ENCODE measurements at regions not wholly inside any gene's neighbourhood (a gene's known extent, or its start where the extent isn't known, plus 50 kb on each side); places are given as distances from the start of the nearest gene placed in this dataset.

DNA sequence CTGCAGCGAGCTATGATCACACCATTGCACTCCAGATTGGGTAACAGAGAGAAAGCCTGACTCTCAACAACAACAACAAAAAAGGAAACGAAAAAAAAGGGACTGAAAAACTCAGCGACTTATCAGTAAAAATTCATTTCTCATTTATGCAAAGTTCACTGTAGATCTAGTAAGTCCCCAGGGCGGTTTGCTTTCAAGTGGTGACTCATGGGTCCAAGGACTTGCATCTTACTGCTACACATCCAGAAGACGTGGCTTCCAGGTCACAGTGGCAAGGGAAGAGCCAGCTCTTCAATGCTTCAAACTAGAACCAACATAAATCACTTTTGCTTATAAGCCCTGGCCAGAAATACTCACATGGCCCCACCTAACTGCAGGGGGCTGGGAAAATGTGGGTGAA, 178.3 kb upstream of the AUTS2 start:
- no peak for DNase-seq
- intact Hi-C loops (cut with DNase I), result no loop called here
- ATAC-seq, result no peak
- Histone ChIP-seq H3K9me3 (no peaks in the 10 kb centered on the region), H3K4me1 (no peaks in the 10 kb centered on the region), H3K4me3 (no peak overlapping the region), H3K27me3 (ENCODE audit: low read depth) (no peaks in the 10 kb centered on the region), H3K27ac (no peak overlapping the region), H3K36me3 (no peaks in the 10 kb centered on the region)
- TF ChIP-seq, protein P1, sequence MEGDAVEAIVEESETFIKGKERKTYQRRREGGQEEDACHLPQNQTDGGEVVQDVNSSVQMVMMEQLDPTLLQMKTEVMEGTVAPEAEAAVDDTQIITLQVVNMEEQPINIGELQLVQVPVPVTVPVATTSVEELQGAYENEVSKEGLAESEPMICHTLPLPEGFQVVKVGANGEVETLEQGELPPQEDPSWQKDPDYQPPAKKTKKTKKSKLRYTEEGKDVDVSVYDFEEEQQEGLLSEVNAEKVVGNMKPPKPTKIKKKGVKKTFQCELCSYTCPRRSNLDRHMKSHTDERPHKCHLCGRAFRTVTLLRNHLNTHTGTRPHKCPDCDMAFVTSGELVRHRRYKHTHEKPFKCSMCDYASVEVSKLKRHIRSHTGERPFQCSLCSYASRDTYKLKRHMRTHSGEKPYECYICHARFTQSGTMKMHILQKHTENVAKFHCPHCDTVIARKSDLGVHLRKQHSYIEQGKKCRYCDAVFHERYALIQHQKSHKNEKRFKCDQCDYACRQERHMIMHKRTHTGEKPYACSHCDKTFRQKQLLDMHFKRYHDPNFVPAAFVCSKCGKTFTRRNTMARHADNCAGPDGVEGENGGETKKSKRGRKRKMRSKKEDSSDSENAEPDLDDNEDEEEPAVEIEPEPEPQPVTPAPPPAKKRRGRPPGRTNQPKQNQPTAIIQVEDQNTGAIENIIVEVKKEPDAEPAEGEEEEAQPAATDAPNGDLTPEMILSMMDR (IDR thresholded peaks at IDR 0.05), result no peak

DNA sequence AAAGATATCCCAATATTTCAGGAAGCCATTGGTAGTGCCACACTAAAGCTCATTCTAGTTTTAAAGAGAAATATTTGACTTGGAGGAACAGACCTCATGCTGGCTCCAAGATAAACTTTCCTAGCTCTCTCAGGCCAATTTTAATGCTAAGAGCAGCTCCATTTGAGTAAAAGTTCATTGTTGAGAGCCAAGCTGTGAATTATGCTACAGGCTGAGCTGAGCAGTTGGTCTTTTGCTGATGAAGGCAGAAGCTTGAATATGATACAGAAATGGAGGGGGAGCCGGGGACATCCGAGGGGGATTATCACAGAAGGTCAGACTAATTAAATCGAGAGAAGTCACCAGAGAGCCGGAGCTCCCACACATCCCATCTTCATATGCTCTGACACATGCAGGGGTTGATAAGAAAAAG, 175.7 kb upstream of the AUTS2 start:
- H3K27ac ChIP-seq, result no peak overlapping the region
- no peaks in the 10 kb centered on the region for H3K9me3 ChIP-seq
- no peaks in the 10 kb centered on the region for H3K27me3 ChIP-seq (ENCODE audit: low read depth)
- no peaks in the 10 kb centered on the region for H3K4me1 ChIP-seq
- ATAC-seq (no peak), DNase-seq (no peak)
- H3K36me3 ChIP-seq, result no peaks in the 10 kb centered on the region
- no peak overlapping the region for H3K4me3 ChIP-seq
- TF ChIP-seq, protein P1 (IDR thresholded peaks at IDR 0.05), result no peak
- intact Hi-C loops (cut with DNase I), result no loop called here

DNA sequence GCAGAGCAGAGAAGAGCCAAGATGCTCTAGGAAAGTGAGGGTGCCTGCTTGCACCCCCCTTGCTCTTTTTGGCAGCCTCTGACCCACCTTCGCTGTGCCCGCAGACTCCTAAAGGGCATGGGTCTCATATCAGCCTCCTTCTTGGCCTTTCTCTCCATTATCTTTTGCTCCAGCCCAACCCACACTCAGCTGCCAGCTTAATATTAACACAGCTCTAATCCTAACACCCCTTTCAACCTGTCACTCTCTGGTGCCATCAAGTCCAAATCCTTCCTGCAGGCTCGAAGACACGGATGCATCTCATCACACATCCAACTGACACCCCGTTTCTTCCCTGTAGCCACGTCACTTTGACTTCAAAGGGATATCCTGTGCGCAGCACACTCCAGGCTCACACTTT, 171.6 kb upstream of the AUTS2 start:
- Histone ChIP-seq H3K4me3 (no peak overlapping the region), H3K27me3 (ENCODE audit: low read depth) (no peaks in the 10 kb centered on the region), H3K9me3 (no peaks in the 10 kb centered on the region), H3K36me3 (no peaks in the 10 kb centered on the region), H3K4me1 (peaks cover 14% of the 10 kb centered on the region), H3K27ac (no peak overlapping the region)
- TF ChIP-seq, protein P1 (IDR thresholded peaks at IDR 0.05), result no peak
- intact Hi-C loops (cut with DNase I), result no loop called here
- no peak for ATAC-seq
- no peak for DNase-seq

DNA sequence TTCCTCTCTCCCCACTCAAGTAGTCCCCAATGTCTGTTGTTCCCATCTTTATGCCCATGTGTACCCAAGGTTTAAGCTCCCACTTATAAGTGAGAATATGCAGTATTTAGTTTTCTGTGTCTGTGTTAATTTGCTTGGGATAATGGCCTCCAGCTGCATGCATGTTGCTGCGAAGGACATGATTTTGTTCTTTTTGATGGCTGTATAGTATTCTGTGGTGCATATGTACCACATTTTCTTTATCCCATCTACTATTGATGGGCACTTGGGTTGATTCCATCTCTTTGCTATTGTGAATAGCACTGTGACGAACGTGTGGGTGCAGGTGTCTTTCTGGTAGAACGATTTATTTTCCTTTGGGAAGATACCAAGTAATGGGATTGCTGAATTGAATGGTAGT, 170.2 kb upstream of the AUTS2 start:
- Histone ChIP-seq H3K4me3 (no peak overlapping the region), H3K27me3 (ENCODE audit: low read depth) (no peaks in the 10 kb centered on the region), H3K36me3 (no peaks in the 10 kb centered on the region), H3K9me3 (no peaks in the 10 kb centered on the region), H3K27ac (no peak overlapping the region), H3K4me1 (peaks cover 18% of the 10 kb centered on the region)
- TF ChIP-seq, protein P1 (IDR thresholded peaks at IDR 0.05), result no peak
- no peak for DNase-seq
- intact Hi-C loops (cut with DNase I), result no loop called here
- no peak for ATAC-seq

DNA sequence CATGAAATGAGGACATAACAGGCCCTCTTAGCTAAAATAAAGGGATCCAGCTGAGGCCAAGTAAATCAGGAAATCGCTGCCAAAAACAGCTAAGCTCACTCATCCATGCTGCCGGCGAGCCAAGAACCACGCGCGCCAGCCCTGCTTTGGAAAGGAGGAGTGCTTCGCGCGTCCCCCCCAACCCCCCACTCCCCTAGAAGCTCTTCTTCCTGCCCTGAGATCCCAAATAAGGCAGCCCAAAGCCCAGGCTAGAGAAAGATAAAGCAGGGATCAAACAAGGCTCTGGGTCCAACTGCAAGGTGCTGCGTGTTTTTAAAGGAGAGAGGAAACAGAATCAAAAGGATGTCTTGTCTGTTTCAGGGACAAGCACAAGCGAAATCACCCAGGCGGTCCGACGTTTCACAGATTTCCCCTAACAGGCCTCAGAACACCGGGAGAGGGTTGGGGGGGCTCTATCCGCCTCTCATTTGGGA, 168.3 kb upstream of the AUTS2 start:
- ATAC-seq (no peak), DNase-seq (peak; percentile 51)
- Histone ChIP-seq H3K9me3 (no peaks in the 10 kb centered on the region), H3K27me3 (ENCODE audit: low read depth) (no peaks in the 10 kb centered on the region), H3K4me3 (no peak overlapping the region), H3K27ac (no peak overlapping the region), H3K4me1 (peaks cover 18% of the 10 kb centered on the region), H3K36me3 (no peaks in the 10 kb centered on the region)
- intact Hi-C loops (cut with DNase I), result no loop called here
- TF ChIP-seq, protein P1 (IDR thresholded peaks at IDR 0.05), result no peak

Measured in lower lobe of right lung (tissue), 2 donors.